OCI-LY7 (cell line): ENCODE measurements at regions not wholly inside any gene's neighbourhood (a gene's known extent, or its start where the extent isn't known, plus 50 kb on each side); places are given as distances from the start of the nearest gene placed in this dataset.

Source experiments
- CTCF ChIP-seq: fragments of 200-600 bp; sonication (generic); conservative IDR thresholded peaks from 2 replicates; pipeline ENCODE4 v1.5.1; 2014; ENCODE audit warnings: mild to moderate bottlenecking, antibody characterized with exemption, low read length, moderate library complexity, mixed read lengths
- EZH2phosphoT487 ChIP-seq: fragments of 200-600 bp; sonication (generic); IDR thresholded peaks from 2 replicates; pipeline ENCODE4 v1.6.1; 2018; ENCODE audit warnings: low read depth, borderline replicate concordance, mild to moderate bottlenecking, mixed run types, antibody characterized with exemption, low read length, moderate library complexity, mixed read lengths

GRCh38 chr6:130303431-130303830, 62.4 kb upstream of the TMEM200A start:
- no peak for TF ChIP-seq CTCF
- TF ChIP-seq EZH2phosphoT487, result no peak
